Right lobe of liver (tissue), 6 donors: ENCODE measurements at regions not wholly inside any gene's neighbourhood (a gene's known extent, or its start where the extent isn't known, plus 50 kb on each side); places are given as distances from the start of the nearest gene placed in this dataset.
A peak's percentile ranks its signal among the peaks of the same experiment; 100 is the strongest.

Source experiments
- ATAC-seq, 4 donors: fragments of 200-7000 bp; cut with Tn5 transposase; one replicate each; pipeline ENCODE4 v1.9.1; 2020; ENCODE audit warnings: mild to moderate bottlenecking in 4 of 4, moderate library complexity in 4 of 4
- DNase-seq, 3 donors: peaks; one replicate each; pipeline ENCODE4 v3.0.0-alpha.2; 2020
- H3K27ac ChIP-seq, 3 donors: fragments of 200-600 bp; one replicate each; pipeline ENCODE4 v1.8.0; 2022
- H3K27me3 ChIP-seq, 2 donors: fragments of 200-600 bp; one replicate each; pipeline ENCODE4 v1.8.0; 2022
- H3K36me3 ChIP-seq, 4 donors: fragments of 200-600 bp; sonication (generic) in 1 of 4; one replicate each; pipeline versions ENCODE4 v1.5.1 to v1.8.0; 2017 to 2022; ENCODE audit warnings: control low read depth in 1 of 4
- H3K4me1 ChIP-seq, 4 donors: fragments of 200-600 bp; sonication (generic) in 1 of 4; one replicate each; pipeline versions ENCODE4 v1.5.1 to v1.8.0; 2017 to 2022; ENCODE audit warnings: control low read depth in 1 of 4
- H3K4me3 ChIP-seq, 3 donors: fragments of 200-600 bp; one replicate each; pipeline ENCODE4 v1.8.0; 2022
- H3K9me3 ChIP-seq, 4 donors: fragments of 200-600 bp; sonication (generic) in 1 of 4; one replicate each; pipeline versions ENCODE4 v1.5.1 to v1.8.0; 2017 to 2022; ENCODE audit warnings: control low read depth in 1 of 4
- POLR2A ChIP-seq: fragments of 450-650 bp; IDR thresholded peaks from one replicate; pipeline ENCODE4 v1.6.1; 2017; ENCODE audit warnings: antibody characterized with exemption, mild to moderate bottlenecking
- WGBS: methylation state at CpG from one replicate; pipeline ENCODE4 v1.1.6; 2018; ENCODE audit warnings: low coverage, low lambda C conversion rate; ENCODE audit not compliant: insufficient coverage; ENCODE audit errors: missing lambda C conversion rate; 5-methylcytosine and 5-hydroxymethylcytosine counted together
- intact Hi-C, 2 donors: fragments of 100-400 bp; cut with DNase I; formaldehyde crosslinking; loops; one replicate each; pipeline versions ENCODE4 v1.11.2 to v1.14.1; 2022
- TF ChIP-seq, protein P1 (sequence below), 4 donors: fragments of 200-600 bp in 3 of 4; fragments of 450-650 bp in 1 of 4; IDR thresholded peaks; one replicate each; pipeline versions ENCODE4 v1.5.1 to v1.8.0; 2016 to 2022; ENCODE audit warnings: antibody characterized with exemption in 4 of 4, mild to moderate bottlenecking in 2 of 4
- donor health status: DM: no; HTN: yes; CAD: no.
- donor health status: DM: no; HTN: no; CAD: no.
- donor health status: DM: no; HTN: no; CAD: no.
- donor health status: DM: no; HTN: yes; CAD: no.
- donor health status: DM: no; HTN: yes; CAD: no.

DNA sequence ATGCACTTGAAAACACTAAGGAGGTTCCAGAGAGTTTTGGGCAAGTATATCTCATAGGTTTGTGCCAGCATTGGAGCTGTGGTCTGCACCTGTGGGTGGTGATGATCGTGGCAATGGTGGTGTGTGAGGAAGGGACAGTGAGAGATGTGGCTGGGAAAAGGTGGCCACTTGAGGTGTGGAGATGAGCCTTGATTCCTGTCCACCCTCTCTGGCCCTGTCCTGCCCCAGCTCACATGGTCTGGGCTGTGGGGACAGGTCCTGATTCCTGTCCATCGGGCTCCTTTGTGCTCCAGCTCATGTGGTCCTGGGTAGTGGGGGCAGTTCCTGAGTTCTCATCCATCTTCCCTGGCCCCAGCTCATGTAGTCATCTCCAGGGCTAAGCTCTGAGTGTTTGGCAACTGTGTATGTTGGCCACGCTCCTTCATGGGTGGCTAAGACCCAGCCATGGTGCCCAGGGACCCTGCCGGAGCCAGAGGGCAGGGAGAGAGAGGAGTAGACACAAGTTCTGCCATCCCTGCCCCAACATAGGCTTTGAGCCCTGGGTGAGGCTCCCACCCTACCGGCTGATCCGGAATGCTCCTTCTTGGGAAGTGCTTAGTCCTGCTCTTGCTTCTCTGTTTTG lies 294.4 kb upstream of the HDAC4 start:
- intact Hi-C loops: no loop called here
- Histone ChIP-seq H3K4me1 (no peaks in the 10 kb centered on the region), H3K36me3 (no peaks in the 10 kb centered on the region), H3K4me3 (no peak overlapping the region), H3K9me3 (no peaks in the 10 kb centered on the region), H3K27ac (no peak overlapping the region), H3K27me3 (no peaks in the 10 kb centered on the region)
- 72% methylated on average over 2 of the region's 6 CpGs for WGBS
- TF ChIP-seq POLR2A: no peak
- TF ChIP-seq, protein P1, sequence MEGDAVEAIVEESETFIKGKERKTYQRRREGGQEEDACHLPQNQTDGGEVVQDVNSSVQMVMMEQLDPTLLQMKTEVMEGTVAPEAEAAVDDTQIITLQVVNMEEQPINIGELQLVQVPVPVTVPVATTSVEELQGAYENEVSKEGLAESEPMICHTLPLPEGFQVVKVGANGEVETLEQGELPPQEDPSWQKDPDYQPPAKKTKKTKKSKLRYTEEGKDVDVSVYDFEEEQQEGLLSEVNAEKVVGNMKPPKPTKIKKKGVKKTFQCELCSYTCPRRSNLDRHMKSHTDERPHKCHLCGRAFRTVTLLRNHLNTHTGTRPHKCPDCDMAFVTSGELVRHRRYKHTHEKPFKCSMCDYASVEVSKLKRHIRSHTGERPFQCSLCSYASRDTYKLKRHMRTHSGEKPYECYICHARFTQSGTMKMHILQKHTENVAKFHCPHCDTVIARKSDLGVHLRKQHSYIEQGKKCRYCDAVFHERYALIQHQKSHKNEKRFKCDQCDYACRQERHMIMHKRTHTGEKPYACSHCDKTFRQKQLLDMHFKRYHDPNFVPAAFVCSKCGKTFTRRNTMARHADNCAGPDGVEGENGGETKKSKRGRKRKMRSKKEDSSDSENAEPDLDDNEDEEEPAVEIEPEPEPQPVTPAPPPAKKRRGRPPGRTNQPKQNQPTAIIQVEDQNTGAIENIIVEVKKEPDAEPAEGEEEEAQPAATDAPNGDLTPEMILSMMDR (IDR thresholded peaks at IDR 0.05): no peak
- DNase-seq: peak in 1 of 3 donors; percentile 18
- no peak for ATAC-seq

DNA sequence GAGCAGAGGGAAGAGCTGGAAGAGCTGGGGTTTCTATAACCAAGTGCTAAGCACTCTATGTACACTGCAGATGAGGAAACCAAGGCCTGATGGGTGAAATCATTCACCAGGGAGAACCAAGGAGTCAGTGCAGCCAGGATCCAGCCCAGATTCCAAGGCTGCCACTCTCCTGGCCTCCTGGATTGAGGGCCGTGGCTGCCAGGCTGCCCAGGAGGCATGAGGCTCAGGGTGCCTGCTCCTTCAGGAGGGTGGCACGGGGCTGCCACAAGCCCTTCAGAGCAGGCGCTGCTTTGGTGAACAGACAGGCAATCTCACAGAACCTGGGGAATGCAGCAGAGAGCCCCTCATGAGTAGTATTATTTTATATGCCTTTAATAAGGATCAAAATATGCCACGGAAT lies 293.7 kb upstream of the HDAC4 start:
- intact Hi-C loops: no loop called here
- no peaks in the 10 kb centered on the region for H3K4me1 ChIP-seq
- no peak for DNase-seq
- no peaks in the 10 kb centered on the region for H3K36me3 ChIP-seq
- ATAC-seq: no peak
- TF ChIP-seq, protein P1 (IDR thresholded peaks at IDR 0.05): no peak
- no peak for TF ChIP-seq POLR2A
- H3K27ac ChIP-seq: no peak overlapping the region
- no peaks in the 10 kb centered on the region for H3K27me3 ChIP-seq
- no peak overlapping the region for H3K4me3 ChIP-seq
- WGBS: 55% methylated on average over 4 of the region's 4 CpGs
- H3K9me3 ChIP-seq: no peaks in the 10 kb centered on the region

DNA sequence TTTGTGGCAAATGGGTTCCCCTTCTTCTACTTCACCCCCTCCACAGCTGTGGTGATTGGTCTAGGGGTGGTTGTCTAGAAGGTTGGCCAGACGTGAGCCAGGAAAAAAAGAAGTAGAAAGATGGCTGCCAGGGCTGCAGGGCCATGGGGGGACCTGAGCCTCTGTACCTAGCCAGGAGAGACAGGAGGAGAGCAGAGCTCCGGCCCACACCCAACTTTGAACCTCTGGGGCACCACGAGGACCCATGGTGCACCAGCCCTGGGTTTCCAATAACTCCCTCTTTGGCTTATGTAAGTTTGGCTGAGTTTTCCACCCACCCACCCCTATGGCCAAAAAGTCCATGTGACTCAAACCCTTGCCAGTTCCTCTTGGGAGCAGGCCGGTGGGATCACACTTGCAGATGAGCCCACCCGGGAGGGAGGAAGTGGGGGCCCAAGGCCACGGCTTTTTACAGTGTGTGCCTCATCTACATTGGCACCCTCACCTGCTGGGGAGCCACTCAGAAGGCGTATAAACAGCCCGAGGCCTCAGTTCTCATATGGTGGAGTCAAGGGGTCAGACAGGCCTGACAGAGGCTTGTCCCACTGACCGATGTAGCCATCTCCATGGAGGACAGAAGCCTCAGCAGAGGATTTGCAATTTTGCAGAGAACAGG lies 293.1 kb upstream of the HDAC4 start:
- intact Hi-C loops: no loop called here
- TF ChIP-seq, protein P1 (IDR thresholded peaks at IDR 0.05): no peak
- TF ChIP-seq POLR2A: no peak
- Histone ChIP-seq H3K27me3 (no peaks in the 10 kb centered on the region), H3K27ac (no peak overlapping the region), H3K4me1 (no peaks in the 10 kb centered on the region), H3K36me3 (no peaks in the 10 kb centered on the region), H3K9me3 (no peaks in the 10 kb centered on the region), H3K4me3 (no peak overlapping the region)
- DNase-seq (peak in 1 of 3 donors; percentile 31), ATAC-seq (no peak)
- 49% methylated on average over 5 of the region's 9 CpGs for WGBS

DNA sequence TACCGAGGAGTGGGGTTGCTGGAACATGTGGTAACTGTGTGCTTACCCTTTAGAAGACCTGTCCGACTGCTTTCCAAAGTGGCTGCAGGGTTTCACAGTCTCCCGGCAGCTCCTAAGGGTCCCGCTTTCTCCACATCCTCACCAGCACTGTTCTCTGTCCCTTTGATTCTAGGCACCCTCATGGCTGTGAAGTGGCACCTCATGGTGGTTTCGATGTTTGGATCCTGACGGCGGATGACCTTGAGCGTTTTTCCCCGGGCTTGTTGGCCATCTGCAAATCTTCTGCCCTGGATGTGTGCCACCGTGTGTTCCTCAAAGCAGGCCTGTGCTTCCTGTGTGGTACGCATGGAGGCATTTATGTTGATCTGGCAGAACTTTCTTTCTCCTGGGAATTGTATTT lies 292.5 kb upstream of the HDAC4 start:
- H3K36me3 ChIP-seq: no peaks in the 10 kb centered on the region
- H3K4me1 ChIP-seq: no peaks in the 10 kb centered on the region
- TF ChIP-seq POLR2A: no peak
- TF ChIP-seq, protein P1 (IDR thresholded peaks at IDR 0.05): no peak
- intact Hi-C loops: no loop called here
- no peaks in the 10 kb centered on the region for H3K9me3 ChIP-seq
- DNase-seq (no peak), ATAC-seq (no peak)
- no peaks in the 10 kb centered on the region for H3K27me3 ChIP-seq
- no peak overlapping the region for H3K27ac ChIP-seq
- H3K4me3 ChIP-seq: no peak overlapping the region
- 61% methylated on average over 11 of the region's 11 CpGs for whole genome bisulfite sequencing
